Gastrocnemius medialis (tissue), 4 donors: ENCODE measurements at regions not wholly inside any gene's neighbourhood (a gene's known extent, or its start where the extent isn't known, plus 50 kb on each side); places are given as distances from the start of the nearest gene placed in this dataset.

ENCODE experiments used
- ATAC-seq, 2 donors: fragments of 150-250 bp; one replicate each; pipeline ENCODE4 v1.9.1; 2016
- DNase-seq, 2 donors: peaks; one replicate each; pipeline ENCODE4 v3.0.0-alpha.2; 2019
- H3K27ac ChIP-seq, 4 donors: fragments of 200-600 bp; sonication (generic); 1 replicate in 1 of 4; 2 replicates in 3 of 4; pipeline ENCODE4 v1.5.1; 2016 to 2018; ENCODE audit warnings: mild to moderate bottlenecking in 2 of 4, moderate library complexity in 1 of 4
- H3K27me3 ChIP-seq, 3 donors: fragments of 200-600 bp; sonication (generic) in 2 of 3; 1 replicate in 1 of 3; 2 replicates in 2 of 3; pipeline versions ENCODE4 v1.5.1 to v1.6.0; 2016 to 2019; ENCODE audit warnings: mild to moderate bottlenecking in 1 of 3, moderate library complexity in 1 of 3
- H3K36me3 ChIP-seq, 2 donors: fragments of 200-600 bp; sonication (generic) in 1 of 2; one replicate each; pipeline ENCODE4 v1.5.1; 2017 to 2018
- H3K4me1 ChIP-seq, 2 donors: fragments of 200-600 bp; sonication (generic) in 1 of 2; one replicate each; pipeline ENCODE4 v1.5.1; 2016 to 2017; ENCODE audit warnings: mild to moderate bottlenecking in 2 of 2
- H3K4me3 ChIP-seq, 4 donors: fragments of 200-600 bp; sonication (generic) in 3 of 4; 1 replicate in 1 of 4; 2 replicates in 3 of 4; pipeline ENCODE4 v1.5.1; 2016 to 2019; ENCODE audit warnings: mild to moderate bottlenecking in 2 of 4
- H3K9me3 ChIP-seq, 3 donors: fragments of 200-600 bp; sonication (generic) in 2 of 3; 1 replicate in 1 of 3; 2 replicates in 2 of 3; pipeline ENCODE4 v1.5.1; 2016 to 2019
- POLR2A ChIP-seq, 2 donors: fragments of 450-650 bp; IDR thresholded peaks; one replicate each; pipeline ENCODE4 v1.6.1; 2017; ENCODE audit warnings: antibody characterized with exemption in 2 of 2, mild to moderate bottlenecking in 2 of 2, moderate library complexity in 2 of 2
- in situ Hi-C, 4 donors: fragments of 200-750 bp; cut with MboI; loops; one replicate each; pipeline versions ENCODE4 v1.15.0 to v1.8.0; 2017; ENCODE audit warnings: low sequenced_read_pairs in 4 of 4
- intact Hi-C: fragments of 100-400 bp; cut with DNase I; formaldehyde crosslinking; loops from one replicate; pipeline ENCODE4 v1.15.1; 2023; ENCODE audit warnings: low total_unique reads
- TF ChIP-seq, protein P1 (sequence below), 5 experiments: fragments of 450-650 bp in 3 of 5; fragments of 200-600 bp in 2 of 5; sonication (generic) in 2 of 5; IDR thresholded peaks in 4 of 5; conservative IDR thresholded peaks in 1 of 5; 1 replicate in 4 of 5; 2 replicates in 1 of 5; pipeline ENCODE4 v1.5.1; 2016 to 2019; ENCODE audit warnings: antibody characterized with exemption in 5 of 5, mild to moderate bottlenecking in 3 of 5, moderate library complexity in 3 of 5

DNA sequence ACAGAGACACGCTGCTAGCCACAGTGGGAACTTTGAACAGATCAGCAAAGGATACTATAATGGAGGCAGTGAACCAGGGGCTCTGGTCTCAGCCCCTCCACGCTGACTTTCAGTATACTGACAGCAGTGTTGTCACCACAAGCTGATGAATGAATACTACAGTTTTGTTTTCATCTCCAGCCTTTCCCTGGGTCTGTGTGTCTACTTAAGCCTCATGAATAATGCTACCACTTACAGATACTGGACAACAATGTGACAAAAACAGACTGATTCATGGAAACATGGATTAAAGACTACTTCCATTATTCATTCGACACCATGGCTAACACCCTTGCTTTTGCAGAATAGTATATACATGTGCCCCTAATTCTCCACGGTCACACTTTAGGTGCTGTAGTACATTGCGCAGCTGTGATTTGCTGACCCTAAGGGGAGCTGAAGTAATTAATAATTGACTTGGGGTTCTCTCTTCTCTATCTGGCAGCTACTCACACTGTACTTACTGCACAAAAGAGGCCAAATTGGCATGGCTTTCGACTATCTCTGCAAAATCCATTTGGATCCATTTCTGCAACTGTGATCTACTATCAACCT lies 203.2 kb upstream of the LYPLAL1 start:
- no peak overlapping the region for H3K27ac ChIP-seq
- H3K27me3 ChIP-seq = no peaks in the 10 kb centered on the region
- no peak for ATAC-seq
- H3K4me1 ChIP-seq = no peaks in the 10 kb centered on the region
- no peak for TF ChIP-seq POLR2A (IDR thresholded peaks at IDR 0.05)
- TF ChIP-seq, protein P1, sequence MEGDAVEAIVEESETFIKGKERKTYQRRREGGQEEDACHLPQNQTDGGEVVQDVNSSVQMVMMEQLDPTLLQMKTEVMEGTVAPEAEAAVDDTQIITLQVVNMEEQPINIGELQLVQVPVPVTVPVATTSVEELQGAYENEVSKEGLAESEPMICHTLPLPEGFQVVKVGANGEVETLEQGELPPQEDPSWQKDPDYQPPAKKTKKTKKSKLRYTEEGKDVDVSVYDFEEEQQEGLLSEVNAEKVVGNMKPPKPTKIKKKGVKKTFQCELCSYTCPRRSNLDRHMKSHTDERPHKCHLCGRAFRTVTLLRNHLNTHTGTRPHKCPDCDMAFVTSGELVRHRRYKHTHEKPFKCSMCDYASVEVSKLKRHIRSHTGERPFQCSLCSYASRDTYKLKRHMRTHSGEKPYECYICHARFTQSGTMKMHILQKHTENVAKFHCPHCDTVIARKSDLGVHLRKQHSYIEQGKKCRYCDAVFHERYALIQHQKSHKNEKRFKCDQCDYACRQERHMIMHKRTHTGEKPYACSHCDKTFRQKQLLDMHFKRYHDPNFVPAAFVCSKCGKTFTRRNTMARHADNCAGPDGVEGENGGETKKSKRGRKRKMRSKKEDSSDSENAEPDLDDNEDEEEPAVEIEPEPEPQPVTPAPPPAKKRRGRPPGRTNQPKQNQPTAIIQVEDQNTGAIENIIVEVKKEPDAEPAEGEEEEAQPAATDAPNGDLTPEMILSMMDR (IDR thresholded peaks at IDR 0.05 in 4 of 5, conservative IDR thresholded peaks at IDR 0.05 in 1 of 5) = no peak
- intact Hi-C loops = no loop called here
- no peak for DNase-seq
- in situ Hi-C loops = no loop called here
- H3K9me3 ChIP-seq = no peaks in the 10 kb centered on the region
- no peaks in the 10 kb centered on the region for H3K36me3 ChIP-seq
- H3K4me3 ChIP-seq = no peak overlapping the region

DNA sequence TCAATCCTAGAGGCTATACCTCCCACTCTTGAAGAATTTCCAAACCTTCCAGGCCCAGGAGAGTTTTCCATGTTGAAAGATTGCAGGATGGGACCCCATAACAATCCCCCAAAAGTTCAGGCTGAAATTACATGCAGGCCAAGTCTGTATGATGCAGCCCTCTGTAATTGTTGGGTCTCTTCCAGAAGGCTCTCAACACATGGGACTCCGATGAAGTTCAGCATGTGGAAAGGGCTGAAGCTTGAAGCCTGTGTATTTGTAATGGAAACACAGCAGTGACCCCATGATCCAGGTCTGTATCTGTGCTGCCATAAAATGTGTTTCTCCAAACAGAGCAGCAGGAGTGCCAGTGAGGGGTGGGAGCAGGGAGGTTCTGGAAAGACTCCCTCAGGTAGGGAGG lies 202.5 kb upstream of the LYPLAL1 start:
- Histone ChIP-seq H3K27me3 (no peaks in the 10 kb centered on the region), H3K27ac (no peak overlapping the region), H3K9me3 (no peaks in the 10 kb centered on the region), H3K4me1 (no peaks in the 10 kb centered on the region), H3K36me3 (no peaks in the 10 kb centered on the region), H3K4me3 (no peak overlapping the region)
- ATAC-seq (no peak), DNase-seq (no peak)
- in situ Hi-C loops = no loop called here
- intact Hi-C loops = no loop called here
- TF ChIP-seq, protein P1 (IDR thresholded peaks at IDR 0.05 in 4 of 5, conservative IDR thresholded peaks at IDR 0.05 in 1 of 5) = no peak
- no peak for TF ChIP-seq POLR2A (IDR thresholded peaks at IDR 0.05)

DNA sequence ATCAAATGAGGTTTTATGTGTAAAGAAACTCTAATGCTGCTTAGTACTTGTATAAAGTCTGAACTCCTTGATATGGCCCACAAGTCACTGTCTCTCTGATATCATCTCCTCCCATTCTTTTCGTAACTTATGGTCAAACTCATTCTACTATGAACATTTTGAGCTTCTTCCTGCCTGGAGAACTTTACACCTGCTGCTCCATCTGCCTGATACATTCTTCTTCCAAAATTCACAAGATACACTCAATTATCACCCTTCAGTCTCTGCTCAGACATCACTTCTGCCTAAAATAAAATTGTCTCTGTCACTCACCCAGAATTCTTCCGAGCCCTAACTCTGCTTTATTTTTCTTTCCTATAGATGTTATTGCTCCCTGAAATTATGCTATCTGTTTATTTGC lies 192.8 kb upstream of the LYPLAL1 start:
- Histone ChIP-seq H3K4me1 (no peaks in the 10 kb centered on the region), H3K27ac (no peak overlapping the region), H3K36me3 (no peaks in the 10 kb centered on the region), H3K4me3 (no peak overlapping the region), H3K27me3 (no peaks in the 10 kb centered on the region), H3K9me3 (no peaks in the 10 kb centered on the region)
- TF ChIP-seq, protein P1 (IDR thresholded peaks at IDR 0.05 in 4 of 5, conservative IDR thresholded peaks at IDR 0.05 in 1 of 5) = no peak
- TF ChIP-seq POLR2A (IDR thresholded peaks at IDR 0.05) = no peak
- intact Hi-C loops = no loop called here
- in situ Hi-C loops = no loop called here
- ATAC-seq (no peak), DNase-seq (no peak)

DNA sequence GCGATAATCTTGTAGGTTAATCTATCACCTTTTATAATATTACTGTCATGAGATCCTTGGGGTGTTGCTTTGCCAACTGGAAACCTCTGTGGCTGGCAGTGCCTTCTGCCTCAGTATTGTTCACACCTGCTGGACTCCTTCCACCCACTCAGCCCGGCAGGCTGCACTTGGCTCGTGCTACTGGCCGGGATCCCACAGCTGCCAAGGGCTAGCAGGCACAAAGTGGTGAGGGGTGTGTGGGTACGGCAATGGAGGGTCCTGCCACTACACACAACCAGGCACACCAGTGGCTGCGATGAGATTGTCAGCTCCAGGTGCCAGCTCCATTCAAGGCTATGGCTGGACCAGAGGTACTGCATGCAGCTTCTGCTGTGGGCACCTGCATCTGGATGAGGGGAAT lies 191.2 kb upstream of the LYPLAL1 start:
- intact Hi-C loops (no loop called here), in situ Hi-C loops (no loop called here)
- no peaks in the 10 kb centered on the region for H3K27me3 ChIP-seq
- TF ChIP-seq POLR2A (IDR thresholded peaks at IDR 0.05) = no peak
- TF ChIP-seq, protein P1 (IDR thresholded peaks at IDR 0.05 in 4 of 5, conservative IDR thresholded peaks at IDR 0.05 in 1 of 5) = no peak
- ATAC-seq (no peak), DNase-seq (no peak)
- H3K9me3 ChIP-seq = no peaks in the 10 kb centered on the region
- H3K27ac ChIP-seq = no peak overlapping the region
- no peaks in the 10 kb centered on the region for H3K36me3 ChIP-seq
- no peak overlapping the region for H3K4me3 ChIP-seq
- H3K4me1 ChIP-seq = no peaks in the 10 kb centered on the region

DNA sequence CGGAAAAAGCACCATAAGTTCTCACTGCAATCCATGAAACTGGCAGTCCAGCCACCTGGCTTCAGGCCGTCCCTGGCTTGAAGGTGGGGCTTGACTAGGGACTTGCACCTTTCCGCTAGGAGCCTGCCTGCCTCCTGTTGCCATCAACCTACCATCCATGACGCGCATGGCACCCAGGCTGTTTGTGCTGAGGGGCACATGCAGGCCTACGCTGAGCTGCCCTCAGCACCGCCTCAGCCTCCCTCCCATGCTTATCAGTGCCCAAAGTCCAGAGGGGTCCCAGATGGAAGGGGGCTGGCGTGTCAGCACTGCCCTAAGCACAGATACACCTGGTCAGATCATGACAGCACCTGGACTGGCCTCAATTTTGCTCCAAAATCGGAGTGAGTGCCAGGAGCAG lies 190.2 kb upstream of the LYPLAL1 start:
- ATAC-seq = no peak
- Histone ChIP-seq H3K4me1 (no peaks in the 10 kb centered on the region), H3K27ac (no peak overlapping the region), H3K4me3 (no peak overlapping the region), H3K27me3 (no peaks in the 10 kb centered on the region), H3K9me3 (no peaks in the 10 kb centered on the region), H3K36me3 (no peaks in the 10 kb centered on the region)
- no peak for DNase-seq
- TF ChIP-seq, protein P1 (IDR thresholded peaks at IDR 0.05 in 4 of 5, conservative IDR thresholded peaks at IDR 0.05 in 1 of 5) = no peak
- no peak for TF ChIP-seq POLR2A (IDR thresholded peaks at IDR 0.05)
- intact Hi-C loops (no loop called here), in situ Hi-C loops (no loop called here)
